GM21737 (cell line): ENCODE measurements at regions not wholly inside any gene's neighbourhood (a gene's known extent, or its start where the extent isn't known, plus 50 kb on each side); places are given as distances from the start of the nearest gene placed in this dataset.

Source experiments
- ATAC-seq: cut with Tn5 transposase; IDR thresholded peaks from one replicate; pipeline ENCODE4 v1.9.1; 2021; ENCODE audit warnings: mild to moderate bottlenecking, moderate library complexity; ENCODE audit not compliant: unreplicated experiment

GRCh38 chr10:124220547-124220946 lies 127.1 kb upstream of the CHST15 start:
- no peak for ATAC-seq

GRCh38 chr10:124219655-124220054 lies 126.3 kb upstream of the CHST15 start:
- no peak for ATAC-seq

- ATAC-seq = no peak
These were observed 125.7 kb upstream of the CHST15 start for GRCh38 chr10:124219062-124219461.

GRCh38 chr10:124217906-124218804 lies 124.8 kb upstream of the CHST15 start:
- no peak for ATAC-seq

- no peak for ATAC-seq
These were observed 123.6 kb upstream of the CHST15 start for GRCh38 chr10:124217031-124217430.

GRCh38 chr10:124214610-124215375 lies 121.4 kb upstream of the CHST15 start:
- ATAC-seq = no peak

GRCh38 chr10:124213899-124214510 lies 120.6 kb upstream of the CHST15 start:
- ATAC-seq = no peak

- no peak for ATAC-seq
These were observed 120.1 kb upstream of the CHST15 start for GRCh38 chr10:124213471-124213870.

GRCh38 chr10:124212702-124213101 lies 119.3 kb upstream of the CHST15 start:
- no peak for ATAC-seq

GRCh38 chr10:124211921-124212320 lies 118.5 kb upstream of the CHST15 start:
- no peak for ATAC-seq

- ATAC-seq = no peak
These were observed 116.9 kb upstream of the CHST15 start for GRCh38 chr10:124210263-124210662.

- no peak for ATAC-seq
These were observed 114.0 kb upstream of the CHST15 start for GRCh38 chr10:124207391-124207790.

GRCh38 chr10:124206616-124207015 lies 113.2 kb upstream of the CHST15 start:
- no peak for ATAC-seq

- ATAC-seq = no peak
These were observed 112.0 kb upstream of the CHST15 start for GRCh38 chr10:124205432-124205831.

GRCh38 chr10:124204726-124205125 lies 111.3 kb upstream of the CHST15 start:
- no peak for ATAC-seq

- no peak for ATAC-seq
These were observed 106.6 kb upstream of the CHST15 start for GRCh38 chr10:124200011-124200410.

- no peak for ATAC-seq
These were observed 105.5 kb upstream of the CHST15 start for GRCh38 chr10:124198871-124199270.

GRCh38 chr10:124198125-124198501 lies 104.7 kb upstream of the CHST15 start:
- no peak for ATAC-seq

- no peak for ATAC-seq
These were observed 104.2 kb upstream of the CHST15 start for GRCh38 chr10:124197371-124198124.

GRCh38 chr10:124196659-124197058 lies 103.3 kb upstream of the CHST15 start:
- no peak for ATAC-seq
